IPS-NIHi7 (cell line): ENCODE measurements at regions not wholly inside any gene's neighbourhood (a gene's known extent, or its start where the extent isn't known, plus 50 kb on each side); places are given as distances from the start of the nearest gene placed in this dataset.
"Not testable (repeated sequence)": the region's sequence is repeated elsewhere in the genome, so short reads cannot be mapped to it uniquely, and the experiment has no call there.

Experiments used
- DNase-seq: peaks from one replicate; pipeline ENCODE4 v3.0.0; 2012; ENCODE audit warnings: mixed read lengths; ENCODE audit errors: extremely low spot score

GRCh38 chr12:124218650-124219049 is 76.2 kb upstream of the RFLNA start:
- not testable (repeated sequence) for DNase-seq

GRCh38 chr12:124222368-124223245 is 72.3 kb upstream of the RFLNA start:
- no peak for DNase-seq

DNA sequence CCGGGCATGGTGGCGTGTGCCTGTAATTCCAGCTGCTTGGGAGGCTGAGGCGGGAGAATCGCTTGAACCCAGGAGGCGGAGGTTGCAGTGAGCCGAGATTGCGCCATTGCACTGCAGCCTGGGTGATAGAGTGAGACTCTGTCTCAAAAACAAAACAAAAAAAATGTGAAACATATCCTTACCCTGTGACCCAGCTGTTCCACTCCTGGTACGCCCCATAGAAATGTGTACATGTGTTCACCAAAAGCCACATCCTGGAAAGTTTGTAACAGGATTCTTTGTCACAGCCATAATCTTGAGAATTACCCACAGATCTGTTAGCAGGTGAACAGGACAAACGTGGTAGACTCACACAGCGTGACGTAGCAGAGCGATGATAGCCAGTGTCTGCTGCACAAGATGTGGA is 71.2 kb upstream of the RFLNA start:
- DNase-seq, result not testable (repeated sequence)

DNA sequence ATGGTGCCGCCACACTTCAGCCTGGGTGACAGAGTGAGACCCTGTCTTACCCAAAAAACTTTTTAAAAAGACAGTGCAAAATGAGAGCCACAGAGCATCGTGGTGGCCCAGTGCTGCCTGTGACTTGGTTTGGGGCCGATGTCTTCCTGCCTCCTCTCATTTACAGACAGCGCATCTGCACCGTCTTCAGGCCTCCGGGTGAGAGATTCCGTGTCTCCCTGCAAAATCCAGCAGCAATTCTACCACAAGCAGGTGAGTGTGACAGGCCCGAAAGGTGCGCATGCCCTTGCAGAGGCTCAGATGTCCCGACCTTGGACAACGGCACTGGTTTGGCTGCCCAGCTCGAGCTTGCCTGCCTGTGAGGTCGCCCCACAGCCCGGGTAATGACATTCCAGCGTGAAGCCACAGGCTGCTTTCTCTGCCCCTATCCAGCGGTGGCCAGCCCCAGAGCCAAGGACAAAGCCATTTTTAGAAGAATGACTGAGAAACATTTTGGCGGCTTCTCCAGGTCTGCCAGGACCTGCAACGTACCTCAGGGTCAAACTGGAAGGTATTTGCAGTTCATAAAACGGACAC is 70.3 kb upstream of the RFLNA start:
- no peak for DNase-seq

GRCh38 chr12:124225730-124226129 is 69.2 kb upstream of the RFLNA start:
- DNase-seq, result no peak

GRCh38 chr12:124227951-124228711 is 66.8 kb upstream of the RFLNA start:
- DNase-seq, result no peak

GRCh38 chr12:124229520-124229919 is 65.4 kb upstream of the RFLNA start:
- DNase-seq, result no peak

GRCh38 chr12:124230117-124230757 is 64.7 kb upstream of the RFLNA start:
- no peak for DNase-seq

DNA sequence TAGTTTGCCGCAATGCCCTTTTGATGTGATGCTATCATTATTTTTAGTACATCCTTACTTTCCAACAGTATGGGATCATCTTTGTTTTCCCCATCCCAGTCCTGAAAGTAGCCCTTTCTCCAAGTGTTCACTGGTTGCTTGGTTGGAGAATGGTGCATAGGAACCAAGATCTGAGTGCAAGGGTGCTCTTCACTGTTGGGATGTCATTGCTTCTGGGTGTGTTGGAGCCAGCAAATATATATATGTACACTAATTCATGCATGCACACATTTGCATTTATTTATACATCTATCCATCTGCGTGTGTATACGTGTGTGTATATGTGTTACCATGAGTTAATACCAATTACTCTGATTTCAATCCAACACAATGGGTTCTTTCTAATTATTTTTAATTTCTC is 64.1 kb upstream of the RFLNA start:
- DNase-seq, result no peak

GRCh38 chr12:124231980-124232653 is 62.8 kb upstream of the RFLNA start:
- DNase-seq, result no peak

DNA sequence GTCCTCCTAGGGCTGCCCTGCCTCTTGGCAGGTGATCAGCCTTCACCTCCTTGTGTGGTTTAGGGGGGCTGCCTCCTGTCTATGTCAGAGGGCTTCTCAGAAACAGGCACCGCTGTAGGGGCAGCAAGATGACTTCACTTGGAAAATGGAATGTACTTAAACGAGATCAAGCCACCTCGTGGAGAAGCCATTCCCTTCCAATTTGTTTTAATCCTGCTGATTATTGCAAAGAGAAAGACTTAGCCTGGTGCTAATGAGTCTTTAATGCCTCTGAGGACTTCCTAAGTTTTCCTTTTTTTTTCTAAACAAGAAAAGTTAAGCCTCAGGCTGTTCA is 62.3 kb upstream of the RFLNA start:
- DNase-seq, result no peak

- DNase-seq, result no peak
These were observed 61.7 kb upstream of the RFLNA start for GRCh38 chr12:124233041-124233796.

DNA sequence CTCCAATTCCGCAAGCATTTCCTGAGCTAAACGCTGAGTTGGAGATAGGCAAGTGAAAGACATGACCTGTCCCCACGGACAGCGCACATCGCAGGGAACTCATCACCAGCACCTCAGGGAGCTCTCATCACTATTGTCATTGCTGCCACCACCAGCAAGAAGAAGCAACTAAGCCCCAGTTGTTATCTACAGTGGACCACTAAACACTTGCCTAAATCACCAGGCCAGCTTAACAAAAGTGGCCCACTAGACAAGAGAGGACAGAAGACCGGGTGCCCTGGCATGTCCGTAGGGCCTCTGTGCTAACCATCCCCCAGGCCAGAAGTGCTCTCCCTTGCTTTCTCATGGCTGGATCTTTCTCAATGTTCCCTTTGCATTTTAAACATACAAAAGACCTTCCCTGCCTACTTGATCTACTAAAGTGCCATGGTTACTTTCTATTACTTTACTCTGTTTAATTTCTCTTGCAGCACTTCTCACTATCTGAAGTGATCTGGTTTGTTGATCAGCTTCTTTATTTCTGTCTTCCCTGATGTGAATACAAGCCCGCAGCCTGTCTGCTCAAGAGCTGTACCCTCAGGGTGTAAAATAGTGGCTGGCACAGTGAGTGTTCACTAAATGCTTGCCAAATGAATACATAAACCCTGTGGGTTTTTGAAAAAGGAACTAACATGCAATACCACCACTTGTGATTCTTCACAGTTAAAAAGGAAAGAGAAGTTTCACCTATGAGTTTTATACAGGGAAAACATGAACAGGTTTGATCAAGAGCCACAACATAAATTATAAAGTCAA is 60.9 kb upstream of the RFLNA start:
- DNase-seq, result no peak

DNA sequence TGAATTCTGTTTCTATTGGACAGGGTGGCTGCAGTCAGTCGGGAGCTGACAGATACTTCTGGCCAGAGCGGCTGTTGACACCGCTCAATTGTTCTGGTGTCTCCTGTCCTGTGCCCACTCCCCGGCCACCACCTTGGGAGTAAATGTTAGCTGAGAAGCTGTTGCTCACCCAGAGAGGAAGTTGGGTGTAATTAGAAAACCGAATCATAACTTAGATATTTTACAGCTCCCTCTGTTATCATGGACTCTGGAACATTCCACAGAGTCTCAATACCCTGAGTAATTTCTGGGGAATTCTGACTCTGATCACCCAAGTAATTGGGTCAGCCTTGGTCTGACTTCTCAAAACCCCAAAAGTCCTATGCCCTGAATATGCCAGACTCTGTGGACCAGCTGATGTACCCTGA is 58.3 kb upstream of the RFLNA start:
- no peak for DNase-seq

DNA sequence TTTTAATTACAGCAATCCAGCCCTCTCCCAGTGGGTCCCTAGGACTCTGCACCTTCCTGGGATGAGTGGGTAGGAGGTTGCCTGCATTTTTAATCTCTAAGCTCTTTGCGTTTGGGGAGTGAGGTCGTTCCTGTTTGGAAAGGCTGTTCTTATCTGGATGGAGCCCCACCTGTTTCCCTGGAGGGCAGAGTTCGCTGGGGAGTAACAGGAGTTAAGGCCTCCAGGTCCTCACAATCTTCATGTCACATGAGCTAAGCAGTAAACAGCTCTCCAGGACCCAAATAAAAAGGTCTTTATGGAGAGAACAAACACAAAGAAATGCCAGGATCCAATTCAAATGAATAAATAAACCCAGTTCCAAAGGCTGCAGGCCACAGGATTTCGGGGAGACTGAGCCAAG is 56.0 kb upstream of the RFLNA start:
- DNase-seq, result no peak

DNA sequence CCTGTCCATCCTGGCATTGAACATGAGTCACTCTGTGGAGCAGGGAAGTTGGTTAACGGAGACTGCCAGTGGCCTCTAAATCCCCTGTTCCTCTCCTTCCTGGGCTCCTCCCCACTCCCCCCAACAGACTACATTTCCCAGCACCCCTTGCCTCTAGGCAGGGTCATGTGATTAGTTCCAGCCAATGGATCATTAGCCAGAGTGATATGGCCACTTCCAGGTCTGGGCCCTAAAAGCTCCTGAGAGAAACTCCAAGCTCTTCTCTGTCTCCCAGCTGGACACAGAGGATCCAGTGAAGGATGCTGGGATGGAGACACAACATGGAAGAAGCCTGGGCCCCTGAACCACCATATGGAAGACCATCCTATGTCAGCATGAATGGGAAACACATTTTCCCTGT is 54.4 kb upstream of the RFLNA start:
- peak; percentile 73 for DNase-seq

- no peak for DNase-seq
These were observed 52.9 kb upstream of the RFLNA start for GRCh38 chr12:124241776-124242528.

DNA sequence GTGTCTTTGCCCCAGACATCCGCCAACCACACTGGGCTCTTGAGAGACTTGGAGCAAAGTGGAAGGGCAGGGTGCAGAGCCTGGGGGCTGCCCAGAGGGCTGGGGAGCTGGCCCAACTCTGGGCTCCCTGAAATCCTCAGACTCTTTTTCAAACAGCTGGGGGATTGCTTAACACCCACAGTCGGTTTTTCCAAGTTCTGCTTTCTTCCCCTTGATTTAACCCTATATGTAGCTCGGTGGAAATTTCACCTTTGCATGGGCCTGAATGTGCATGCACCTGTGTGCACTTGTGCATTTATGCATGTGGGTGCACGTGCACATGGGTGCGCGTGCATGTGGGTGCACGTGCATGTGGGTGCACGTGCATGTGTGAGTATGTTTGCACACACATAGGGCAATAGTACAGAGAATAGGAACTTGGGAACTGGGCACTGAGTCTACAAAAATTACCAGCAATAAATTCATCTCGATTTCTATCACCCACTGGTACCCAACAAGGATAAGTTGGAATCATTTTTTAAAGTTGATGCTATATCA is 52.3 kb upstream of the RFLNA start:
- no peak for DNase-seq

DNA sequence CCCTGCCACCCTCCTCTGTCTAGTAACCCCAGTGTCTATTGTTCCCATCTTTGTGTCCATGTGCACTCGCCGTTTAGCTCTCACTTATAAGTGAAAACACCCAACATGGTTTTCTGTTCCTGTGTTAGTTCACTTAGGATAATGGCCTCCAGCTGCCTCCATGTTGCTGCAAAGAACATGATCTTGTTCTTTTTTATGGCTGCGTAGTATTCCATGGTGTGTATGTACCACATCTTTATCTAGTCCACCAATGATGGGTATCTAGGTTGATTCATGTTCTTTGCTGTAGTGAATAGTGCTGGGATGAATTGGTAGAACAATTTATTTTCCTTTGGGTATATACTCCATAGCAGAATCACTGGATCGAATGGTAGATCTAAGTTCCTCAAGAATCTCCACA is 51.0 kb upstream of the RFLNA start:
- no peak for DNase-seq
